A204.1 (cell line): ENCODE measurements at regions not wholly inside any gene's neighbourhood (a gene's known extent, or its start where the extent isn't known, plus 50 kb on each side); places are given as distances from the start of the nearest gene placed in this dataset.

Source experiments
- FAIRE-seq: peaks from 2 replicates; lab custom pipeline; 2012; peaks lifted over from hg19 to GRCh38; lab: Jason Lieb, UNC

DNA sequence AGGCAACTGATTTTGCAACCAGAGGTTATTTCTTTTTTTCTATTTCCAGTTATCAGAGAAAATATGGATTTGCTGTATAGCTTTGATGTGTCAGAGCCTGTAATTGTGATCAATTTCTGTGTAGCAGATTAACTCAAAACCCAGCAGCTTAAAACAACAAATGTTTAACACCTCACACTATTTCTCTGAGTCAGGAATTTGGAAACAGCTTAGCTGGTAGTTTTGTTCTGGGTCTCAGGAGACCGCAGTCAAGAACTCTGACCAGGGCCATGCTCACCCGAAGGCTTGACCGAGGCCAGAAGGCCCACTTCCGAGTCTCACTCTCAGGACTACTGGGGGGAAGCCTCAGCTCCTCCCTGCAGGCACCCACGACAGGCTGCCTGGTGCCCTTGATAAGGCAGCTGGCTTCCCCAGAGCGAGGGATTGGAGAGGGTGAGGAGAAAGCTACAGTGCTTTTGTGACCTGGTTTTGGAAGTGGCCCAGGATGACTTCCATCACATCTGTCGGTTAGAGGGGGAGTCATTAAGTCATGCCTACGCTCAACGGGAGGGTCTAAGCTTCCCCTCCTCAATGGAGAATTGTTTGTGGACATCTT is 105.7 kb upstream of the SHH start:
- no peak for FAIRE-seq

- FAIRE-seq = no peak
These were observed 104.8 kb upstream of the SHH start for GRCh38 chr7:155916926-155917655.

DNA sequence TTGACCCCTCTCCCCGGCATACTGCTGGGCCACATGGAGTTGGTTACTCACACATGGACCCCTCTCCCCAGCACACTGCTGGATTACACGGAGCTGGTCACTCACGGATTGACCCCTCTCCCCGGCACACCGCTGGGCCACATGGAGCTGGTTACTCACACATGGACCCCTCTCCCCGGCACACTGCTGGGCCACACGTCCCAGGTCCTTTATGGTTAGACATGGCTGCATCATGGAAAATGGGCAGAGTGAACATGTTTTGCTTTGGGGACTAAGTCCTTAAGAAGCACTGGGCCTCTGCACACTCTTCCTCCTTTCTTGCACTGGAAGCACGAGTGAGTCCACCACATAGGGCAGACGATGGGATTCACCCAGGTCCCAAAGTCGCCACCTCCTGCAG is 102.1 kb upstream of the SHH start:
- FAIRE-seq = no peak

DNA sequence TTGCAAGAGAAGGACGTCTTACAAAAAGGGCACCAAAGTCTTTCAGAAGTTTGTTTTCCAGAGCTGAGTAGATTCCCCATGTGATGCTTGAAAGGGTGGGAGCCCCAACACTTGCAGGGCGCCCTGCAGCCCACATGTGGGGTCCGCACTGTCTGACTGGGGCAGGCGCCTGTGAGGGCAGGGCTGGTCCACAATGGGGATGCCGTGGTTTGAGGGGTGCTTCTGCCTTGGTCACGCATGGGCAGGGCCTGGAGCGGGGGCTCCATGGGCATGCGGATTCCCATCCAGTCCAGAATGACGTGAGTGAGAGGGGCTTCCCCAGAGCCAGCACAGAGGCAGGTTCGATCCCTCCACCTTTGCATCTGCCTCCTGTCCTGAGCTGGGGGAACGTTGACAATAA is 101.5 kb upstream of the SHH start:
- FAIRE-seq = no peak

DNA sequence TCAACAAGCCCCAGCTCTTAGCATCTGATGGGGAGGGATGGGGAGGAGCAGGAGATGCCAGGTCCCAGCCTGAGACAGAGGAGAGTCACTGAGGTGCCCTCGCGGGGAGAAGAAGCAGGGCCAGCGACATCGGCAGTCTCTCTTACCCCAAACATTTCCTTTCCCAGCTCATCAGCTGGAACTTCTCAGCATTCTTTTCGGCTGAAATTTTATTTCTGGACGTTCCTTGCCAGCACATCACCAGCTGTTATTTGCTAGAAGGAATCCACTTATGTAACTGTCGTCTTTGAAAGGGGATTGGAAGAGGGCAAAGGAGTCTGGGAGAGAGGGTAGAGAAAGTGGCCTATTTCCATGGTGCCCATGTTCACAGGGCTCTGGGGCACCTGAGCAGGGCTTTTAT is 101.0 kb upstream of the SHH start:
- no peak for FAIRE-seq

DNA sequence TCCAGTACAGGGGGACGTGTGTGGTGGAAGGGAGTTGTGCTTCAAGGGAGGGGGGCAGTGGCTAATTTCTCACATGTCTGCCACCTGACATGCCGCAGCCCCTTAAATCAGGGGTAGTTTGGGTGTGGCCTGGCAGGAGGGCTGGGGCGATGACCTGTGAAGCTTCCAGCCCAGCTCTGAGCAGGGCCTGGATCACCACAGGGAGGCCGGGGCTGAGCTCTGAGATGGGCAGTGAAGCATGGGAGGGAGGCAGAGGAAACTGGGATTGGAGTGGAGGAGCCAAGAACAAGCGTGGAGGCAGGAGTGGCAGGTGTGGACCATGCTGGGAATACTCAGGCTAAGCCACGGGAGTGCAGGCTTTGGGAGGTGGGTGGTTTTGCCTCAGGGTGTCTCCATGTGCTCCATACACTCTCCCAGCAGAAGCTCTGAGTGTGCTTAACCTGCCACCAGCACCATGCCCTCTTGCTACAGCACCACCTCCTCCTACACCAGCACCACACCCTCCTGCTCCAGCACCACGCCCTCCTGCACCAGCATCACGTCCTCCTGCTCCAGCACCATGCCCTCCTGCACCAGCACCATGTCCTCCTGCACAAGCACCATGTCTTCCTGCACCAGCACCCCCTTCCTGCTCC is 99.3 kb upstream of the SHH start:
- no peak for FAIRE-seq

DNA sequence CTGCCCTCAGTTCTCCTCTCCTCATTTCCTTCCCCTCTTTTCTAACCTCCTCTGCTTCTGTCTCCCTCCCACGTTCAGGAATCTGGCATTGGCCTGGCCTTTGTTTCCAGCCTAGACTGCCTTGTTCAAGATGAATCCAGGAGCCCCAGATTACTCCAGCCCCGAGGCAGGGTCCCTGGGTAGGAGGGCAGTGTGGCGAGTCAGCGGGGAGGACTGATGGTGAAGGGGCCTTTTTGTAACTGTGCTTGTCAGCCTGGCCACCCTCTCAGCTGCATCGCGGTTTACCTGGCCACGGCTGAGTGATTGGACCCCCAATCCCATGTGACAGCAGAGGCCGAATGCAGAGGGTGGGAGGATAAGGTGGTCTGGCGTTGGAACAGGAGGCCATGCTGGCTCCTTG is 96.1 kb upstream of the SHH start:
- FAIRE-seq = no peak

DNA sequence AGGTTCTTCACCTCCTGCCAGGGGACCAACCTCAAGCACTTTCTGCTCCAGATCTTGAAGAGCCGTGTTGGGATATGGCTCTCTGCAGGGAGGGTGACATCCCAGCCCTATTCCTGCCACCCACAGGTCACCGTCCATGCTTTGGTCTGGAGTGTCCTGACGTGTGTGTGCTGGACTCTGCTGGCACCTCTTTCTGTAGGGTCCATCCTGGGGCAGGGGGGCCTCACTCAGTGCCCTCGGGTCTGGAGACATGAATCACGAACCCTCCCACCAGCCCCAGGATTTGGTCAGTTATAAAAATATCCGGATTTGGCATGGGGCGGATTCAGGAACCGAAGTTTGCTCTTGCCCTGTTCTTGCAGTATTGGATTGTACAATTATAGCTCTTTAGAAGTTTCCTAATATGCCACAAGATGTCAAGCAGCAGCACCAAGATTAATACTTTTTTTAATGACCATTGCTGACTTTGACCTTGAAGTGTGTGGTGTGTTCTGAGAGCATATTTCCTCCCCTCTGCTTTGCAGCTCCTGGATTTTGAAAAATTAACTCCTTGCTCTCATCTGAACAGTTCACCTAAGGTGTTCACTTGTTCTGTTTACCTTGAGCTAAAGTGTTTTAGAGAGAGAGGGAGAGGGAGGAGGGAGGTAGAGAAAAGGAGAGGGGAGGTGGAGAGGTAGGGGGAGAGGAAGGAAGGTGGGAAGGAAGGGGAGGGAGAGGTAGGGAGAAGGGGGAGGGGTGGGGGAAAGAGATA is 95.4 kb upstream of the SHH start:
- FAIRE-seq = no peak

DNA sequence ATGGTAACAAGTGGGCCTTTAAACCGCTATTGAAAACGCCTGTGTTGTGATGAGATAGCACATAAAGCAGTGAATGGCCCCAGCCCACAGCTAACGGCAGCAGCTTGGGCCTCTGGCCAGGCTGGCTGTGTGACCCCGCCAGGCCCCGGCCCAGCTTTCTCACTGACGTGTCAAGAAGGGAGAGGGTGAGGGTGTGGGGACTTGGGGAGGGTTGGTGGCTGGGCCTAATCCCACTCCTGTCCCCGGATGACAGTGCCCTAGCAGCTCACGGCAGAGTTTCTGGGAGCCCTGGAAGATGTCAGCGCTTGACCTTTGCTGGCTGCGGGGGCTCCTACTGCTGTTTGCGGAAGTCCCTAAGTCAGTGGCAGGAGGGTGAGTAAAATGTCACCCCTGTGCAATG is 88.9 kb upstream of the SHH start:
- FAIRE-seq = no peak

DNA sequence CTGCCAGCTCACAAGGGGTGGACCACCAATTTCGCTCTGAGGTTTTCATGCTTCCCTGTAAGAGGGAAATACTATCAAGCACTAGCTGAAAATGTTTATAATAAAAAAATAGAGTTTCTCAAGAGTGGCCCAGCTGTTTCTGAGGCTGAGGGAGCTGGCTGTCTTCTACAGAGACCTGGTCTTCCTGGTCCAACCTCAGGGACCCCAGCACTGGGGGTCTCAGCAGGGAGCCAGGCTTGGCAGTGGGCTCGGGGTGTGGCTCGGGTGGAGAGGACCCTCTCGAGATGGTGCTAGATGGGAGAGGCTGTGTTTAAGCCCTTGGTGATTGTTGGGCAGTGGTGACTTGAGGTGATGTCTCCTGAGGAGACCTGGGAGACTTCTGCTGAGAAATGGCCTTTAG is 87.3 kb upstream of the SHH start:
- FAIRE-seq = no peak

- FAIRE-seq = no peak
These were observed 85.6 kb upstream of the SHH start for GRCh38 chr7:155897758-155898386.

DNA sequence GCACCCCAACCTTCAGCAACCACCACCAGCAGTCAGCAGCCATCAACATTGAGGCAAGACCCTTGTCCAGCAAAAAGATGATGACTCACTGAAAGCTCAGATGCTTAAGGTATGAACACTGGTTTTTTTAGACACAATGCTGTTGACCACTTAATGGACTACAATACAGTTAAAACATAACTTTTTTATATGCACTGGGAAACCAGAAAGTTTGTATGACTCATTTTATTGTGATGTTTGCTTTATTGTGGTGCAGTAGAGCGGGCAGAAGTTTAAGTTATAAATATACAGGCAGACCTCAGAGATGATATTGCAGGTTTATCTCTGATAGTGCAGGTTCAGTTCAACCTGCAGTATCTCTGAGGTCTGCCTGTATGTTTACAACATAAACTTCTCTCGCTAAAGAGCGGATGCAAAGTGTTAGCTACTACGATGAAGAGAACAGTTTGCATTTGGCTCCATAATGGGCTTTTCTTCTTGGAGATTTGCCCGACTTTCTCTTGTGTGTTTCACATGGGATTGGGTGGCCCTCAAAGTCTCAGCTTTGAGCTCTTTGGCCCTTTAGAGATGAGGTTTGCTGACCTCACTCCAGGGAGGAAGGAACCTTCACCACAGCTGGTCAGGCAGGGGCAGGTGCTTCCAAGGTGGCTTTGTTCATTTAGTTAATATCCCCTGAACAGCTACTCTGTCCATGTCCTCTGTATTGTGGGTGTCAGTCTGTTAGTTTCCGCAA is 84.4 kb upstream of the SHH start:
- FAIRE-seq = no peak

GRCh38 chr7:155893664-155894063 is 81.4 kb upstream of the SHH start:
- no peak for FAIRE-seq

- FAIRE-seq = no peak
These were observed 80.9 kb upstream of the SHH start for GRCh38 chr7:155893176-155893575.

DNA sequence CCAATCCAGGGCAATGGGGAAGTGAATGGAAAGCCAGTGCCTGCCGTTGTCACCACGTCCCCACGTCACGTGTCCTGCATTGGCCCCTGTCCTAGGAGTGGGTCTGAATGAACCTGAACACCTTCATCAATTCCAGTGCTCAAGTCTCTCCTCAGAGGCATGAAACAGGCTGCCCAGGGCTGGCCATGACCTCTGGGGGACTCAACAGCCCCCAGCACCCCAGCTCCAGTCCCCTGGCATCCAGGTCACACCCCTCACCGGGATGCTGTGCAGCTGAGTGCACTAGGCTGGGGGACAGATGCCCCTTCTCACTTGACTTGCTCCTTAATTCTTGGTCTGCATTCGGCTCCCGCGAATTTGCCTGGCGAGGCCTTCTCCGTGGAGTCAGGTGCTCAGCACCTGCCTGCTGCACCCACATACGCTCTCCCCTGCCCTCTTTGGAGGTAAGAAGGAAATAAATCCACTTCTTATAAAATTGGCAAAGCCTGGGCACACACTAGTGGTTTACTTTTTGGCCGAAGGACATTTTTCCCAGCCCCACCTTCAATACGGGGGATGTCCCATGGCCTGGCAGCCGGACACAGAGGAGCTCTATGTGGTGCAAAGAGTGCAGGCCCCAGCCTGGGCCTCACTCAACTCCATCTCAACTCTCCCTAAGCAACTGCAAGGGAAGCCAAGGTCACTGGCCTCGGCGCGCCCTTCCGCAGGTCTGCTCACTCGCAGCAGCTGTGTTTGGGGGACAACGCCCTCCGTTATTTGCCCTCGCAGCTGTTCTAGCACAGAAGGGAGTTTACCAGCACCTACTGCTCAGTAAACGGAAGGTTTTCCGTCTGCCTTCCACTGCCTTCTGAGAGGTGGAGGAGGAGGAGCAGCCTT is 77.6 kb upstream of the SHH start:
- FAIRE-seq = no peak

- no peak for FAIRE-seq
These were observed 74.9 kb upstream of the SHH start for GRCh38 chr7:155887174-155887525.

GRCh38 chr7:155886391-155887173 is 74.3 kb upstream of the SHH start:
- no peak for FAIRE-seq

DNA sequence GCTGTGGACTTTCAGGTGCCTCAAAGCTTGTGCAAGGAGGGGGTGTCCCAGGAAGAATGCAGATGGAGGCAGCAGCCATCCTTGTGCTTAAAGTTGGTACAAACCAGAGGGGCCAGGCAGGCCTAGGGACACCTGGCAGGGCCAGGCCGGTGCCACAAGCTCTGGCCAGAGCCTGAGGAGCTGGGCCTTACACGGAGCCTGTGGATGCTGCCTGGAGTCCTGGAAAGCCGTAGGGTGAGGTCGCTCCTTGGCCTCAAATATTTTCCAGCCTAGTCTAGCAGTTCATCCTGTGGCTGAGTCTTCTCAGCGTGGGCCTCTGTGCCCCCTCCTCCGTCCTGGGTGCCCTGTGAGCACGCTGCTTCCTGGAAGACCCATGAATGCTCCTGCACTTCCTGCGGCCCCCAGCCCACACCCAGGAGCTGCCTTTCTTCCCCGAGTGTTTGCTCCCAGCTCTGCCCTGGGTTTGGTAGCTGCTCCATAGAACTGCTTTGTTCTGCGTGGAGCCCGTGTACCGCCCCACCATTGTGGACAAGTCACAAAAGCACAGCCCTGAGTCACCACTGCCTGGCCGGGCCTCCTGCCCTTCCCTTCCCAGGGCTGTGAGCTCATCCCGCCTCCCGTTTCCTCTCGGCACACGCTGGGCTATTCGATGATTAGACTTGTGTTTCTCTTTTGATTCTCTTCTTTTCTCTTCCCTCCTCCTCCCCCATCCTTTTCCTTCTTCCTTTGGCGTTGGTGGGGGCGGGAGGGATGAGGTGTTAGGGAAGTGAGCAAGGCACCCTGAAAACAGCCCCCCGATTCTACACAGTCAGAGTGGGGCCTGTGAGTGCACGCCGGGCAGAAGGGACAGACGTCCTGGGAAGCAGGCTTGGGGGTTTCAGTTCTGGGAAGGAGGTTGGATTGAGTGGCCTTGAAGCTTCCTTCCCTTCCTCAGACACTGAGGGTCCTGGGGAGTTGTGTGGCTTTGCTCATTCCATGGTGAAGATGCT is 73.2 kb upstream of the SHH start:
- no peak for FAIRE-seq
